ACHN (cell line): ENCODE measurements at regions not wholly inside any gene's neighbourhood (a gene's known extent, or its start where the extent isn't known, plus 50 kb on each side); places are given as distances from the start of the nearest gene placed in this dataset.

Experiments
- DNase-seq: peaks from one replicate; pipeline ENCODE4 v3.0.0-alpha.2; 2015
- in situ Hi-C: cut with HindIII; loops from 2 replicates; pipeline ENCODE4 v1.10.0; 2017; ENCODE audit warnings: low sequenced_read_pairs, low pct_ligation_motif_present, low pct_unique_long_range_greater_than_20kb

GRCh38 chr6:40642837-40643236, 55.7 kb upstream of the LRFN2 start:
- in situ Hi-C loops, result no loop called here

DNA sequence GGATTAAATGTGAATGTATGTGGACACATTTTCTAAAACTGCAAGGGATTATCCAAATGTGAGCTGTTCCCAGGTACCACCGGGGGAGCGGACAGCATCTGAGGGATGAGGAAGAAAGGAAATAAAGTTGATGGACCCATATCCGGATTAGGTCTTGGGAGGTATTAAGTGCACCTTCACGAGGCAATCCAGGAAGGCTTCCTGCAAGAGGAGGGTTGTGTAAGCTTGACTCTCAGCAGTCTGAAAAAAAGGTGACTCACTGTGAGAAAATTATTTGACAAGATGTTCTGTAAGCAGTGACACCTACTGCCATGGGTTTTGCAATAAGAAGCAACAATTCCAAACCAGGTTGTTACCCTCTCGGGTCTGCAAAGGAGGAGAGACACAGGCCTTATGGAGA, 55.0 kb upstream of the LRFN2 start:
- no peak for DNase-seq
- in situ Hi-C loops, result no loop called here

More at GRCh38 chr6:40642837-40643236, 55.7 kb upstream of the LRFN2 start:
- no peak for DNase-seq

- in situ Hi-C loops, result no loop called here
- no peak for DNase-seq
These were observed 53.5 kb upstream of the LRFN2 start for GRCh38 chr6:40640599-40641227.
